CD4-positive, alpha-beta T cell treated with Interleukin-4 for 1 hour (primary cell): ENCODE measurements at regions not wholly inside any gene's neighbourhood (a gene's known extent, or its start where the extent isn't known, plus 50 kb on each side); places are given as distances from the start of the nearest gene placed in this dataset.
"Not testable (repeated sequence)": the region's sequence is repeated elsewhere in the genome, so short reads cannot be mapped to it uniquely, and the experiment has no call there.

ENCODE experiments used
- DNase-seq, 2 donors: peaks; one replicate each; pipeline ENCODE4 v3.0.0-alpha.2; 2020 to 2022

DNA sequence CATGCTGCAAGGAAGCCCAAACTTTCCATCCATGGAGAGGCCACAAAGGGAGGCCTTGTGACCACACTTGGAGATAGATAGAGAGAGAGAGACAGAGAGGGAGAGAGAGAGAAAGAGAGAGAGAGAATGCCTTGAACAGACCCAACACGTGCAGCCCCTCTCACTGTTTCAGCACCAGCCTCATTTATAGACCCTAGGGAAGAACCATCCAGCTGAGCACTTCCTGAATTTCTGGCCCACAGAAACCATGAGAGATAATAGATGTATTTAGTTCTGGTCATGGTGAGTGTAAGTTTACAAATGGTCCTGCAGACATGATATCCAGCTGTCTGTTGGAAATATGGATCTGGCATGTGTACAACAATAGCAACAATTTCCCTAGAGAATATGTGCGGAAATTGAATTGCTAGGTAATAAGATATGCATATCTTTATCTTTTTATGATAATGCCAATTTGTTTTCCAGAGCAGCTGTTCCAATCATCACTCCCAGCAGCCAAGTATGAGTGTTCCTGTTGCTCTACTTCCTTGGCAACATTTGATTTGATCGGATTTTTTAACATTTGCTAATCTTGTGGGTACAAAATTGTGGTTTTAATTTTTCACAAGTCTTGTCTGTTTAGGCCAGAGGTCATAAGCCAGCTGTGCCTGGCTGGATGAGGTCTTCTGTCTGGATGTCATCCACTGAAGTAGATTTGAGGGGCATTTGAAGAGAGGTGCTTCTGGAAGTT lies 217.3 kb upstream of the IL12B start:
- no peak for DNase-seq

DNA sequence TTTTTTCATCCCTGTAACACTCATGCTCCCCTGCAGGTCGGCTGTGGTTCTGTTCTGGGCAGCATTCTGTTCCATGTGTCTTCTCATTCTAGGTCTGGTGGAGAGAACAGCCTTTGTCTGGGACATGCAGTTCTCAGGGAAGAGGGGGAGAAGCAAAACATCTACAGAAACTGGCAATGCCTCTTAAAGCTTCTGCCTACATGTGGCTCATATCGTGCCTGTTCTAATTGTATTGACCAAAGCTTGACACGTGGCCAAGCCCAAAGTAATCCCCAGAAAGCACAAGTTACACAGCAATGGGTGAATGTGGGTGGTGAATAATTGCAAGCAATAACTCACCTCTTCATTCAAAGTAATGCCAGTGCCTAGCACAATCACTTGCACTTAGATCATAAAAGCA lies 218.2 kb upstream of the IL12B start:
- DNase-seq = no peak

DNA sequence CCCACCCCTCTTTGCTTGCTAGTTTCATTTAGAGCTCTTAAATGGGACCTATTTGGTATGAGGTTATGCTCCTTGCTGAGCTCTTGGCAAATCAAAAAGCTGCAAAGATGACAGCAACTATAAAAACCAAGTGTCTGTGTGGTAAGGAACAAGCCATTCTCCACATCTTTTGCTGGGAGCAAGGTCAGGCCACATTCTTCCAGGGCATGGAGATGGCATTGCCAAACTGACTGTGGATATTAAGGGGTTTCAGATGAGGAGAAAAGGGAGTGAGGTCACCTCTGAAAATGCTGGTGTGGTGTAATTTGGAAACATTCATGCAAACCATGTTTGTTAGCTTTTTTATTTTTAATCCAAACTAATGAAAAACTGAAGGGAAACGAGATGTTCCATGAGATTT lies 218.8 kb upstream of the IL12B start:
- no peak for DNase-seq

DNA sequence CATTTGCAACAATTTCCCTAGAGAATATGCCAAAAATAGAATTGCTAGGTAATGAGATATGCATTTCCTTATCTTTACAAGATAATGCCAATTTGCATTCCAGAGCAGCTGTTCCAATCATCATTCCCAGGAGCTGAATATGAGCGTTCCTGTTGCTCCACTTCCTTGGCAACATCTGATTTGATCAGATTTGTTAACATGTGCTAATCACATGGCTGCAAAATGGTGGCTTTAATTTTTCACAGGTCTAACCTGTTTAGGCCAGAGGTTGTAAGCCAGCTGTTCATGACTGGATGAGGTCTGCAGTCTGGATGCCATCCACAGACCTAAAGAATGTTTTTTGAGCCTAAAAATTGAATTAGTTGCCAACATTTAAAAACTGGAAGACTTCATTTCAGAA lies 220.7 kb upstream of the IL12B start:
- no peak for DNase-seq

DNA sequence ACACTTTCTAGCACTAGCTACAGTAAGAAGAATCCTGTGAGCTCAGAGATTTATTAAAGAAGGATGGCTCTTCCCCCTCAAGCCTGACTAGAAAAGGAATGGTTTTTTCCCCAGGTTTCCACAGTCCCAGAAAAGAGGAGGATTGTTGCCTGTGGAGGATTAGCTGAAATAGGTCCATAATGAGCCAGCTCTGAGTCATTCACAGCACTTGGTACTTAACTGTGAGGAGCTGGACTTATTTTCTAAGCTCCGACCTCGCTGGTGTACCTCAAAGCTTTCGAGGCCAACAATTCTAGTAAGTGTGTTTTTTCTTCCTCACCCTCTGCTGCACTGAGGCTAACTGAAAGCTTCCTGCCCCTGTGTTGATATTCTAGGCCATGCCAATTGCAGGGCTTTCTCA lies 222.5 kb upstream of the IL12B start:
- DNase-seq = no peak

DNA sequence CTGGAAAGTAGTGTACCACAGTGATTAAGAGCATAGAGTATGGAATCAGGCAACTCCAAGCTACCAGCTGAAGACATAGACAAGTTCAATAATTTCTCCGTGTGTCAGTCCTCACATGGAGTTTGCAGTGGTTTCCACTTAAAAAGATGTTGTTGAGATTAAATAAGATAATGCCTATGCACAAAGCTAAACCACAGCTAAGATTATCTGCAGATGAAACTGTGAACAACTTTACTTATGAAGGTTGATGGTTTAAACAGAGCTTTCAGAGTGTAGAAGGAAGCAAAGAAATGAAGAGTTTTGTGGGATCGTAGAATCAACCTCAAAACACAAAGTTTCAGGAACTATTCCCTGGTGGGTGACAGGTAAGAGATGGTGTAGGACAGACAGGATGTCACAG lies 223.5 kb upstream of the IL12B start:
- no peak for DNase-seq

DNA sequence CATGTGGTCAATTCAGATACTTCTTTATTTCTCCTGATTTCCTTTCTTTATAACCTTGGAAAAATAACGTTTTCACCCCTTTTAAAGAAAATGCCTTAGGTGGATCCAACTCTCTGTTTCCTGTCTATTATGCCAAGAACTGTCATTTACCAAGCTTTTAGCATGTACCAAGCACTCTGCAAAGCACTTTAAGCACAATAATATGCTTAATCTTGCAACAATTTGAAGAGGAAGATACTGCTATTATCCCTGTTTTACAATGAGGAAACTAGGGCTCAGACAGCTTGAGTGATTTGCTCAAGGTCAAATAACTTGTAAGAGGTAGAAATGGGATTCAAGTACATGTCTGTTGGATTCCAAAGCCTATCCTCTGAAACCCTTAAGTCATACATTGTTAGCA lies 224.8 kb upstream of the IL12B start:
- no peak for DNase-seq

DNA sequence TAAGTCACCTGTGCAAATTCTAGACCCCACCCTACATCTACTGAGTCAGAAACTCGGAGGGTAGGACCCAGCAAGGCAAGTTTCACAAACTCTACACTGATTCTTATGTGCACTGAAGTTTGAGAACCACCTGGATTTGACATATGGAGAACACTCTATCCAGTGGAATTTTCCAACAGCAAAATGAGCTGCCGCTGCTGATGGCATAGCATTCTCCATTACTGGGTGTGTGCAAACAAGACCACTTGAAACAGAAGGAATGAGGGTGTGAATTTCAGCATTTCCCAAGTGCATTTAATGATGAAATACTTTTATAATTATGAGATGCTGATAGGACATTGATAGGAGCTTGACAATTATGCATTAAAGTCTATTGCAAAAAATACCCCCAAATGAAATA lies 229.1 kb upstream of the IL12B start:
- DNase-seq = no peak

DNA sequence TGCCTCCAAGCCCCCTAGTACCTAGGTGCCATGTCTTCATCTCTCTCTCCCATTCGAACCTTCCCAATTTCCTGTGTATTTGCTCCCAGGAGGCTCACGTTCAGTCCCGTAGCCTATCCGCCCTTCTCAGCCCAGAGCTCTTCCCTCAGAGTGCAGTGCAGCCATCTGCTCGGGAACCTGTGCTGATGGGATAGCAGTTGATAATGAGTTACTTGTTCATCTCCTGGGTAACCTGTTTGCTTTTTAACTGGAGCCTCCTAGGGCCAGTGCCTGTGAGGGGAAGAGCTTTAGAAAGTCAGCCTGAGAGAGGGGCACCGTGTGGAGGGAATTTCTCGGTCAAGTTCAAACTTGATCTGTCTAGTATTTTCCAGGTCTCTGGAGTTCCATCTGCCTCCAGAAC lies 229.8 kb upstream of the IL12B start:
- DNase-seq = no peak

DNA sequence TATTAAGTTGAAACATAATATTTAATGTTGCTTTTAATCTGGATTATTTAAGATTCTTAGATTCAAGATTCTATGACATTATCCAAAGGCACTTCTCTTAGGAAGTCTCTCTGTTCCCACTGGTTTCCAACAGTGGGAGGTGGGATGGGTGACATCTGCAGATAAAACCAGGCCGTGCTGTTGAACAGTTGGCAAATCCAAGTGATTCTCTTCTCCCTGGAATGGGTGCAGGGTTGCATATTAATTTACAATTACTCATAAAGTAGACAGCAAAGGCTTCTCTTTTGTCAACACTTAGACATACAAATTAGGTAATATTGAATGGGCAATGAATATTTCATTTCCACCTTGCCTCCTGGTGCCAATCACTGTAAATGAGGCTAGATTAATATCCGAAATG lies 233.7 kb upstream of the IL12B start:
- DNase-seq = no peak

DNA sequence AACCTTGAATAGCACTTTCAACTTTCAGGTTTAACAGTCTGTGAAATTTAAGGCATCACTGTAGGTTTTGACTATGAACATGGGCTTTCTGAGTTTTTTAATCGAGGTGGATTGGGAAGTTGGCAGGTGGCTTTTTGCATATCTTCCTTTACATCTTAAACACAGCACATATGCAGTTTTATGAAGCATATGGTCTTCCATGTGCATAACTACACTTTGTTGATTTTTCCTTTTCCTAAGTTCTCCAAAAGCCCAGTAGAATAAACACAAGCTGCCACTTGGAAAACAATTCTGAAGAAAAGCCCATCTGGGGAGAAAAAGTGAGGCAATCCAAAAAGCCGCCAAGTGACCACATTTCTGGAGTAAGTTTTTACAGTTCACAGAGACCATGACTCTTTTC lies 236.5 kb upstream of the IL12B start:
- DNase-seq = no peak

DNA sequence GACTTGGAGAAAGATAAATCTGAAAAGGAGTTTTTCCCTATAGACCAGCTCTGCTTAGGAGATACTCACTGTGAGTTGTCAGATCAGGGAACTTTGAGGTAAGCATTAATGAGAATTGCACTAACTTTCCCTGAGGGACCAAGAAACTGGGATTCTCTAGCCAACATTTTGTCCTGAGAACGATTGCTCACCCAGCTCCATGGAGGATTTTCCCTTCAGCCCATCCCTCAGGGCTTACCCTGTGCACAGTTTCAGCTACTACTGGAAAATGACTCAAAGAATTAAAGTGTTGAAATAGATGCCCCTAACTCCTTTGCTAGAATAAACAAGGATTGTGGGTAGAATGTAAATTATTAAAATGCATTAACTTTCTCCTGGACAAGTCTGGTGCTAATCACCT lies 237.2 kb upstream of the IL12B start:
- DNase-seq = no peak

DNA sequence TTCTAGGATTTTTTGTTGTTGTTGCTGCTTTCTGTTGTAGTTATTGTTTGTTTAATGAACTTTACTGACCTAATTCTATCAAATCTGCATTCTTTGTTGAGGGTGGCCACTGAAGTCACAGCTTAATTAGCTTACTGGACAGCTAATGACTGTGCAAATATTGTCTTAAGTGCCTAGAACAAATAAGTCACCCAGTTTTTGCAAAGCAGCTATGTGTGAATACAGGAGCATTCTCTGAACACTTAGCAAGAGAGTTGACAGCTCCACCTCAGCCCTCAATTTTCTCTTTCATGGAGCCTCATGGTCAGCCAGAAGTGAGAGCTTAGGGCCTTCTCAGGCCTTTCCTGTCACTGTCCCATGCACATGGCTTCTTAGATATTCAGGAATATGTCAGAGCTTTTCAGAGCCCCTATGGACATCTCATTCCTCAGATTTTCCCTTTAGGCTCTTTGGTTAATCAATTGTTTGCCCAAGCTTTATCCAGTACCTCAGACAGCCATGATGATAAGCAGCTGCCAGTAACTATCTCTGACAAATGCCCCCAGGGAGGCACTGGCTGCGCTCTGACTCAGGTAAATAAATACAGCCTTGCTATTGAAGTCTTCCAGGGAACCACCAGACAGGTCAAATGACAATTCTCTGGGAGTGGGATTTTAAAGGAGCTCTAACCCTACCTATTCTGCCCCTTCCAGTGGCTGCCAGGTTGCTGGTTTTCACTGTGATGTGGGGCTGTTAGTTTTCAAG lies 241.4 kb upstream of the IL12B start:
- no peak for DNase-seq

DNA sequence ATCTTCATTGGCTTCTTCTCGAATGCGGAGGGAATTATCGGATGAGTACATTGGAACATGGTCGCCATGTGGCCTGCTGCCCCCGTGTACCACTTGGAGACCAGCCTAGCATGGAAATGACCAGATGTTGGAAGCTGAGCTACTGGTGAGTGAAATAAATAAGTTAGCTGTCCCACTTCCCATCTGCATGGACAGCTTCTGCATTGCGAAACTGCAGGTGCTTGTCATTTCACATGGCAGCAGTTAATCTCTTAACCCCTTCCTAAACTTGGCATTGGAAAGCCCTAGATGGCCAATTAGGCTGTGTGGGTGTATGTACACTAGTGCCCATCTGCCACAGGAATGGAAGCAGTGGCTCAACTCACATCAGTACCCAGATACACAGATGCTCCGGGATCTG lies 246.6 kb upstream of the IL12B start:
- no peak for DNase-seq

DNA sequence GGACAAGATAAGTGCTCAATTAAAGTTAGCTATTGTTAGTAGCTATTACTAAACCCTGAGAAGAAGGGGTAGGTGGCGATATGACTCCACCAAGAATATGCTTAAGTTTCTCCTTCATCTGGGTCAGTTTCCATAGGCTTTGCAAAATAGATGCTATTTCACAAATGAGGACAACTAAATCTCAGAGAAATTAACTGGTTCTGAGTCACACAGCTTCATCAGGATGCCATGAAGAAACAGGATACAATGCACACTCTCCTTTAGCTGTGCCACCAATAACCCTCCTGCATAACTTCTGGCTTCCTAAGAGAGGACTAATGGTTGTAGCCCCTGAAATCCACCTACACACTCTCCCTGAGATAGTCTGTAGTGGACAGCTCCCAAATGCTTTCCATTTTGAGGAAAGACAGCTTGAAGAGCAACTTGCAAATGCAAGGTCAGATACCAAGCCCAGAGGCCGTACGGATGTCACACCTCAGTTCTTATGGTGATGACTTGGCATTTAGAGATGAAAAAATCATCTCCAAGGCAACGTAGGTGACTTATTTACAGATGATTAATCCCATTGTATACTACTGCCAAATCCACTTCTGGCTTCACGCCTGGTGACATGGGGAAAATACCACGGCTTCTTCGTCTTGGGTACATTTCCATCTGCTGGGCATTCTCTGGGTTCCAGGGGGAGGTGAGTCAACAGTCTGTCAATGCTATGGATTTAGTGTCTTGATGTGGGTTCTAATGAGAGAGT lies 251.4 kb upstream of the IL12B start:
- DNase-seq = no peak

DNA sequence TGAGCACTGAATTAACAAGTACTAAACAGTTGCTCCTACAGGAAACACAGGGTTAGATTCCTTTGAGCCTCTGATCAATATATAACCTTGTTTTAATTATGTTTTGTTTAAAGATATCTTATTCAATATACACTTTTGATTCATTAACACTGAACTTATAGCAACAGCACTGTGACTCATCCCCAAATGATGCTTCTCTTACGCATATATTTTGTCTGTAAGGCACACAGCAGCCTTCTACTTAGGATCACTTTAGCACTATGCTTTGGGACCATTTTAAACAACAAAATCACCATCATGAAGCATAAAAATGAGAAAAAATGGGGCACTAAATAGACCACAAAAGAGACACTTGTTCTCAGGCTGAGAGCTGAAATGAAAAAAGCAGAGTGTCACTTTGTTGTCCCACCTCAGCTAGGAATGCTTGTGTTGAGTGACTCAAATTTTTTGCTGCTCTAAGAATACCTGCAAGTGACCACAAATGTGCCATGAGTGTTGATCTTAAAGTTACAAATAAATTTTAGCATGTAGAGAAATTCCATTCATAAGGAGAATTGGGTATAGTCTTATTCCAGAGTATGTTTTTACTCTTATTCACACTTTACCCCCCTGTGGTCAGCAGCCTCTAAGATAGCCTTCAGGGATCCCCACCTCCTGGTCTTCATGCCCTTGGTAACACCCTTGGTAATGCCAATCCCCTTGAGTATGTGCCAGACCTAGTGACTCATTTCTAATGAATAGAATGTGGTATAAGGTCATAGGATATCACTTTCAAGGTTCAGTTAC lies 252.7 kb upstream of the IL12B start:
- DNase-seq = no peak

DNA sequence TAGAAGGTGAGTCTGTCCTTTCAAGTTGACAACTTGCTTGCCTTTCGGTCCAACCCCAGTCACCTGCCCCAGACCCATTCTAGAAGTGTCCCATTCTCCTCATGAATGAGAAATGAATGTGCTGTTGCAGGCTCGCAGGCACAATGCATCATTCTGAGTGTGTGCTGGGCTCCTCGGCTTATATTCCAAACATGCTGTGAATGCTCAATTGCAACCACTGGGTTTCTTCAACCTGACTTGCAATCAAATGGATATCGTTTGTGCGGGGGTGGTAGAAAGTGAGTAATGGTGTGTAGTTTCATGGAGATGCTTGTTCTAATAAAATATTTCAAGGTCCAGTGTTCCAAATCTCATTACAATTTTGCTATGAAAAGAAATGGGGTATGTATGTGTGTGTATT lies 256.6 kb upstream of the IL12B start:
- DNase-seq = no peak

DNA sequence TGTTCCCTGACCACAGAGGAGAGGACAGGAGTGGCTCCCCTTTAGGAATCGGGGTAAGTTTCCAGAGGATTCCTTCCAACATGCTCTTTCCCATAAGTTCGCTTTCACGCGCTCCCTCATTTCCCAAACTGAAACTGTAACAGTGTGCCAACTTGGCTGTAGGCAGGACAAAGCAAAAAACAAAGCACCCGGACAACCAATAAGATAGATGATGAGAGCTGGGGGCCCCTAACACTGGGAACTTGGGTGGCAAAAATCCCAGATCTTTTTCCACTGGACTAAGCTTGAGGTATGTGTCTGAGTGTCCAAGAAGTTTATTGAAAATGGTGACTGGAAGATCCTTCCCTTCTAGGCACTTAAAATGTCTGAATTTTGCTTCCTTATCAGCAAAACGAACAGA lies 258.7 kb upstream of the IL12B start:
- no peak for DNase-seq

DNA sequence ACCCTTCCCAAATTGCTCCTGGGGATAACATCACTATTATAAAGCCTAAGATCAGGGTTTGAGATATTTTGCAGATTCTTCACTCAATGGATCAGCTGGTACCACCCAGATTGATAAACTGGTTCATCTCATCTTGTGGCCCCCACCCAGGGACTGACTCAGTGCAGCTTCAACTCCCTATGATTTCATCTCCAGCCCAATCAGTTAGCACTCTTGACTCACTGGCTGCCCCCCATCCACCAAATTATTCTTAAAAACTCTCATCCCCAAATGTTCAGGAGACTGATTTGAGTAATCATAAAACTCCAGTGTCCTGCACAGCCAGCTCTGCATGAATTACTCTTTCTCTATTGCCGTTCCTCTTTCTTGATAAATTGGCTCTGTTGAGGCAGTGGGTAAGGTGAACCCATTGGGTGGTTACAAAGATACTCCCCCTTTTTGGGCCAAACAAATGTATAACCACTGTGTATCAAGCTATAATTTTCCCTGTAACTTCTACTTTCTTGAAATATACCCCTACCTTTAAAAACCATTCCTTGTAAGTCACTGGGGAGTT lies 263.3 kb upstream of the IL12B start:
- DNase-seq = no peak

DNA sequence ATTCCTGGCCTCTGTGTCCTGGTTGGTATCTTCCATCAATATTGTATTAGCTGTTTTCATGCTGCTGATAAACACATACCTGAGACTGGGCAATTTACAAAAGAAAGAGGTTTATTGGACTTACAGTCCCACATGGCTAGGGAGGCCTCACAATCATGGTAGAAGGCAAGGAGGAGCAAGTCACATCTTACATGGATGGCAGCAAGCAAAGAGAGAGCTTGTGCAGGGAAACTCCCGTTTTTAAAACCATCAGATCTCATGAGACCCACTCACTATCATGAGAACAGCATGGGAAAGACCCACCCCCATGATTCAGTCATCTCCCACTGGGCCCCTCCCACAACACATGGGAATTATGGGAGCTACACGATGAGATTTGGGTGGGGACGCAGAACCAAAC lies 265.3 kb upstream of the IL12B start:
- not testable (repeated sequence) for DNase-seq

DNA sequence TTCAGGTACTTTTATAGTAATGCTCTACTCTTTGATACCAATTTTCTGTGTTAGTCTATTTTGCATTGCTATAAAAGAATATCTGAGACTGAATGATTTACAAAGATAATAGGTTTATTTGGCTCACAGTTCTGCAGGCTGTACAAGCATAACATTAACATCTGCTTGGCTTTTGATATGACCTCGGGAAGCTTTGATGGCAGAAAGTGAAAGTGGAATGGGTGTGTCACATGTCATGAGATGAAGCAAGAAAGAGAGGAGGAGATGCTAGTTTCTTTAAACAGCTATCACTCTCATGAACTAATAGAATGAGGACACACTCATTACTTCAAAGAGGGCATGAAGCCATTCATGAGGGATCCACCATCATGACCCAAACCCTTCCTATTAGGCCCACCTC lies 270.9 kb upstream of the IL12B start:
- no peak for DNase-seq

DNA sequence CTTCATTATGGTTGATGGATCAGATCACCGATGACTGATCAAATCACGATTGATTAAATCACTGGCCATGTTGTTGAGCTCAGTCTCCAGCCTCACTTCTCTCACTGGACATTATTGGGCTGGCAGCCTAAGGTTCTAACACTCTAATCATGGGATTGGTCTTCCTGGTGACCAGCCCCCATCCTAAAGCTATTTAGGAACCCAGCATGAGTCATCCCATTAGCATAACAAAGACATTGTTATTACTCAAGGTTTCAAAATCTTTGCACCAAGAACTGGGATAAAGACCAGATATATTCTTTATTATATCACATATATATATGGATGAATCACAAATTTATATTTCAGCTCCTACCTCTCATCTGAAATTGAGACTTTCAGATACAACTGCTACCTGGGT lies 272.1 kb upstream of the IL12B start:
- no peak for DNase-seq

DNA sequence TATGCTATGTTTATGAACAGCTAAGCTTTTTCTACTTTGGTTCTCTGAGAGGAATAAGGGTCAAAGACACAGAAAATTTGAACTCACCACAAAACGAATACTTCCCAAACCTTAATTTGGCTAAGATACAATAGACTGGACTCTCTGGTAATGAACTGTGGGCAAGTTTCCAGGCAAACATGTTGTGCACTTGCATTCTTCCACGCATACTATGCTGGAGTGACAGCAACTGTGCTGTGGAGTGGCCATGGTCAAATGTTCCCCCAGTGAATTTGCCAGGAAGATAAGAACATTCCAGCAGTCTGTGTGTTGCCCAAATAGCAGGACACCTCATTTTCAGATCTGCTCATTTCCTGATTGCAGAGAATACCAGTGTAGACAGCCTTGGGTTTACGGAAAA lies 275.3 kb upstream of the IL12B start:
- no peak for DNase-seq
